NCI-H2227 (cell line): ENCODE measurements at regions not wholly inside any gene's neighbourhood (a gene's known extent, or its start where the extent isn't known, plus 50 kb on each side); places are given as distances from the start of the nearest gene placed in this dataset.

ENCODE experiments used
- DNase-seq: peaks from one replicate; lab custom pipeline; 2025; ENCODE audit not compliant: unreplicated experiment; lab: John Stamatoyannopoulos, UW

DNA sequence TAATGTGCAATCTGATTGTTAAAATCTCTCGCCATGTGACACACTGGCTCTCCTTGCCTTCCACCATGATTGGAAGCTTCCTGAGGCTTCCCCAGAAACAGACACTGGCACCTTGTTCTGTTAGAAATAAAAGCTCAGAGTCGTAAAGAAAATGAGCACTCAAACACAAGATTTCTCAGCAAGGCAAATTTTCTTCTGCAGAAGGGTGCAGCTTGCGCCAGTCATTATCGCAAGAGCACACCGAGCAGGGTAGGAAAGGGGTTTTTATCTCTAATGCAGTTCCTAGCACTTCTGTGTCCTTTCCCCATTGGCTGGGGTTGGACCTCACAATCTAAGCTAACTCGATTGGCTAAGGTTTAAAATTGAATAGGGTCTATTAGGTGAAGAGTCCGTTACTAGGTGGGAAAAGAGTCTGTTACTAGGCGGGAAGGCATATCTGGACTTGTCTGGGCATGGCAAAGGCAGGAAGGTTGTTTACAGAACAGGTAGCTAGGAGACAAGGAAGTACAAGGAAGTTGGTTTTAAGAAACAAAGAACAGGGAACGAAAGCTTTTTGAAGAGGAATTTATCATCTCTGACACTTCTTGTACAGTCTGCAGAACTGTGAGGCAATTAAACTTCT, 62.6 kb upstream of the BICD1 start:
- no peak for DNase-seq

- DNase-seq, result peak; percentile 31
These were observed 59.1 kb upstream of the BICD1 start for GRCh38 chr12:32047357-32048212.

- no peak for DNase-seq
These were observed 57.9 kb upstream of the BICD1 start for GRCh38 chr12:32048791-32049190.

GRCh38 chr12:32049956-32050355, 56.7 kb upstream of the BICD1 start:
- DNase-seq, result no peak

DNA sequence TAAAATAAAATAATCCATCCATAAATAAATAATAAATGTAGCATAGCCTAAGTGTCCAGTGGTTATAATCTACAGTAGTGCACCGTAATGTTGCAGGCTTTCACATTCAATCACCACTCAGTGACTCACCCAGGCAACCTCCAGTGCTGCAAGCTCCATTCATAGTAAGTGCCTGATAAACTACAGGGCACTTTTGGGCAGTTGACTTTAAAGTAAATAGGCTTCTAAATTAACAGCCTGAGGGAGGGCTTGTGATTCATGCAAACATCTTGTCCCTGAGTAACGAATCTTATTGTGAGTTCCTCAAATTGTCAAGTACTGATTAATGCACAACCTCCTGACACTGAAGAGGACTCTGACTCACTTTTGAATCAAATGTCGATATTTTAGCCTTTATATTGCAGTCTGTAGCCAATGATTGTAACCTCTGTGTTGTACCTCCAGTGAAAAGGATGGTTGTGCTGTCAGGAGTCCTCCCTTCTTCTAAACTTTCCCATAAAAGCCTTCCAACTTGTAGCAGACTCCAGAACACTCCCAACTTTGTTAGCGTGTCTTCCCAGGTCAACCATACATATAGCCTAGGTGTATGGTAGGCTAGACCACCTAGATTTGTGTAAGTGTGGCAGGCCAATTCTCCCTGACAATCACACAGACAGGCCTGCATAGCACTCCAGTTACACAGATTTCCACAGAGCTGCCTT, 55.0 kb upstream of the BICD1 start:
- DNase-seq, result peak; percentile 11

DNA sequence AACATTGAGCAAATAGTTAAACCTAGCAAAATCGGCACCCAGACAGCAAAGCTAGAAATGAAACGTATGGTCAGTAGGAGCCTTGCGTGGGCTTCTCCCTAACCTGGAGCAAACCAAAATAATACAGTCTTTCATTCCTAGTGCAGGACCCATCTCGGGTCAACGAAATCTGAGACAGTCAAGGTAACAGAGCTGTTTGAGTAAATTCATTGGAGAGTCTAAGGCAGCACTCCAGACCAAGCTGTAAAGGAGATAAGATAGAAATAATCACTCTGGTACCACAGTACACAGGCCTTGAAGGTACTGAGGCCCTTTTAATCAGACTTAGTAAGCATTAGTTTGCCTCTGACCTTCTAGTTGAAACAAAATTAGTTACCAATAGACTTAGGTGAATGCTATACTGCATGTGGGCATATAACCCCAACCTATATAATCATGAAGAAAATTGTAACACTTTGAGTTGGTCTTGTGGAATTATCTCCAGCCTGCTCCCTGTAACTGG, 54.4 kb upstream of the BICD1 start:
- DNase-seq, result no peak

DNA sequence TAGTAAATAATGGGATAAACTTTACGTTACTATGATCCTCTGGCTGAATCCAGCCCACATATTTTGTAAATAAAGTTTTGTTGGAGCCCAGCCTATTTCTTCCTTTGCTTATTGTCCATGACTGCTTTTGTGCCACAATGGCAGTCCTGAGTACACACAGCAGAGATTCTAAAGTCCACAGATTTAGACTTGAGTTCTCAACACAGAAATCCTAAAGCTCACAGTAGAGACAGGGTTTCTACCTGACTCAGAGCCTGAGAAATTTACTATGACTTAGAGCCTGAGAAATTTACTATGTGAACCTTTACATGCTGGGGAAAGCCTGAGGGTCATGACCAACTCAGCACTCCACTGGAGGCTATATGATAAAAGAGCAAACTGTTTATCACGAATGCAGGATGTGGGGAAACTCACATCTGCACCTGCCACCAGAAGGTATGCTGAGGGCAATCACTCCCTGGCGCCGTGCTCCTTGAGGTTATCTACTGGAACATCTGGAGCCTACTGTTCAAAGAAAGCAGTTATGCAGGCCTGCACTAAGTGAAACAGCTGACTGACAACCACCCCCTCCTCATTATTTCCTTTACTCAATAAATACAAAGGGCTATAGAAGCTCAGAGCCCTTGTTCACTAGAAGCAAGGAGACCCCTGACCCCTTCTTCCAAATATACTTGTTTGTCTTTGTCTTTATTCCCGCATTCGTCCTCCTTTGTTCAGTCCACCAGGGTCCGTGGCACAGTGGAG, 52.6 kb upstream of the BICD1 start:
- DNase-seq, result no peak
